Transverse colon (tissue), 4 donors: ENCODE measurements at regions not wholly inside any gene's neighbourhood (a gene's known extent, or its start where the extent isn't known, plus 50 kb on each side); places are given as distances from the start of the nearest gene placed in this dataset.
"Not testable (repeated sequence)": the region's sequence is repeated elsewhere in the genome, so short reads cannot be mapped to it uniquely, and the experiment has no call there.

Experiments
- CTCF ChIP-seq, 5 experiments: fragments of 200-600 bp in 3 of 5; fragments of 450-650 bp in 2 of 5; sonication (generic) in 3 of 5; IDR thresholded peaks; 1 replicate in 2 of 5; 2 replicates in 3 of 5; pipeline ENCODE4 v1.5.1; 2016 to 2017; ENCODE audit warnings: antibody characterized with exemption in 5 of 5, inconsistent platforms in 3 of 5, mild to moderate bottlenecking in 2 of 5, moderate library complexity in 1 of 5
- EP300 ChIP-seq: sonication (generic); formaldehyde crosslinking; IDR thresholded peaks from one replicate; pipeline ENCODE4 v1.6.1; 2017; ENCODE audit warnings: antibody characterized with exemption, low read depth
- POLR2A ChIP-seq: fragments of 450-650 bp; IDR thresholded peaks from one replicate; pipeline ENCODE4 v1.6.1; 2016; ENCODE audit warnings: antibody characterized with exemption, mild to moderate bottlenecking, moderate library complexity
- POLR2AphosphoS5 ChIP-seq, 3 donors: sonication (generic); formaldehyde crosslinking; IDR thresholded peaks; one replicate each; pipeline ENCODE4 v1.6.1; 2016; ENCODE audit warnings: antibody characterized with exemption in 3 of 3

GRCh38 chr4:13825822-13826221 lies 198.3 kb upstream of the BOD1L1 start:
- not testable (repeated sequence) for TF ChIP-seq POLR2A; CTCF (IDR thresholded peaks at IDR 0.05); EP300; POLR2AphosphoS5 (IDR thresholded peaks at IDR 0.05)
